GM23338 (cell line): ENCODE measurements at regions not wholly inside any gene's neighbourhood (a gene's known extent, or its start where the extent isn't known, plus 50 kb on each side); places are given as distances from the start of the nearest gene placed in this dataset.

Experiments
- CREB1 ChIP-seq: fragments of 250-450 bp; sonication (Bioruptor Pico); IDR thresholded peaks from 2 replicates; pipeline ENCODE4 v1.5.0; 2020; ENCODE audit warnings: low read depth, mild to moderate bottlenecking, moderate library complexity
- CTCF ChIP-seq, 2 experiments: fragments of 200-600 bp in 1 of 2; sonication (generic) in 1 of 2; conservative IDR thresholded peaks; 2 replicates each; pipeline versions ENCODE4 v1.5.1 to v1.6.1; 2016 to 2017; ENCODE audit warnings: antibody characterized with exemption in 2 of 2, low read depth in 2 of 2, mild to moderate bottlenecking in 2 of 2, moderate library complexity in 1 of 2
- EZH2 ChIP-seq: fragments of 200-600 bp; sonication (generic); IDR thresholded peaks from one replicate; pipeline ENCODE4 v1.8.0; 2017; ENCODE audit warnings: antibody characterized with exemption, mild to moderate bottlenecking, low read depth; ENCODE audit not compliant: unreplicated experiment
- EZH2phosphoT487 ChIP-seq: fragments of 200-600 bp; sonication (generic); IDR thresholded peaks from one replicate; pipeline ENCODE4 v1.8.1; 2018; ENCODE audit warnings: antibody characterized with exemption; ENCODE audit not compliant: unreplicated experiment
- JUNB ChIP-seq: IDR thresholded peaks from one replicate; pipeline ENCODE4 v1.6.1; 2016; ENCODE audit warnings: antibody characterized with exemption; ENCODE audit not compliant: unreplicated experiment
- NANOG ChIP-seq: IDR thresholded peaks from 2 replicates; pipeline ENCODE4 v1.6.1; 2016; ENCODE audit warnings: antibody characterized with exemption, borderline replicate concordance
- POLR2AphosphoS5 ChIP-seq: IDR thresholded peaks from 2 replicates; pipeline ENCODE4 v1.6.1; 2016; ENCODE audit warnings: antibody characterized with exemption, low read depth
- STAT1 ChIP-seq: IDR thresholded peaks from one replicate; pipeline ENCODE4 v1.6.1; 2016; ENCODE audit warnings: antibody characterized with exemption; ENCODE audit not compliant: unreplicated experiment
- ZNF331 ChIP-seq: fragments of 250-450 bp; sonication (Bioruptor Pico); IDR thresholded peaks from 2 replicates; pipeline ENCODE4 v1.5.0; 2020; ENCODE audit warnings: low read depth, mild to moderate bottlenecking, moderate library complexity
- TF ChIP-seq, protein P1 (sequence below): IDR thresholded peaks from 2 replicates; pipeline ENCODE4 v1.6.1; 2016; ENCODE audit warnings: antibody characterized with exemption
- TF ChIP-seq, protein P2 (sequence below): IDR thresholded peaks from one replicate; pipeline ENCODE4 v1.6.1; 2018; ENCODE audit warnings: antibody characterized with exemption; ENCODE audit not compliant: unreplicated experiment

DNA sequence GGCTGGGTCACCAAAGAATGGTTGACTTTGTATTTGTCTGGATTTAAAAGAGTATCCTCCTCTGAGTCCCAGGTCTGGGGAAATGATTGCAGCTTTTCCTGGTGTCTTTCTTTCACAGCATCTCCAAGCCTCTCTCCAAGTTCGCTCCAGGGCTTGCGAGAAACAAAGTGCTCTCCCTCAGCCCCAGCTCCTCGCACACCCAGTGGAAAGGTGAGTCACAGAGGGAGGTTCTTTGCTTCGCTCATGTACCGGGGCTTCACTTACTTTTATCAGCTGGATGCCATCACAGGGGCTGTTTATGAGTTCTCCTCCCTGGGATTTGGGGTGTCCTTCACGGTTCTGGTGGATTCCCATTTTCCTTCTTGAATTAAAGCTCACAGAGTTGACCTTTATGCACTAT, 252.2 kb upstream of the PLPP4 start:
- TF ChIP-seq EZH2 = no peak
- no peak for TF ChIP-seq CTCF (conservative IDR thresholded peaks at IDR 0.05; ENCODE audit: low read depth in 2 of 2)
- TF ChIP-seq ZNF331 (CRISPR knock-in tag) = no peak
- TF ChIP-seq NANOG = no peak
- TF ChIP-seq POLR2AphosphoS5 = no peak
- TF ChIP-seq, protein P1, sequence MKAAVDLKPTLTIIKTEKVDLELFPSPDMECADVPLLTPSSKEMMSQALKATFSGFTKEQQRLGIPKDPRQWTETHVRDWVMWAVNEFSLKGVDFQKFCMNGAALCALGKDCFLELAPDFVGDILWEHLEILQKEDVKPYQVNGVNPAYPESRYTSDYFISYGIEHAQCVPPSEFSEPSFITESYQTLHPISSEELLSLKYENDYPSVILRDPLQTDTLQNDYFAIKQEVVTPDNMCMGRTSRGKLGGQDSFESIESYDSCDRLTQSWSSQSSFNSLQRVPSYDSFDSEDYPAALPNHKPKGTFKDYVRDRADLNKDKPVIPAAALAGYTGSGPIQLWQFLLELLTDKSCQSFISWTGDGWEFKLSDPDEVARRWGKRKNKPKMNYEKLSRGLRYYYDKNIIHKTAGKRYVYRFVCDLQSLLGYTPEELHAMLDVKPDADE = no peak
- TF ChIP-seq, protein P2, sequence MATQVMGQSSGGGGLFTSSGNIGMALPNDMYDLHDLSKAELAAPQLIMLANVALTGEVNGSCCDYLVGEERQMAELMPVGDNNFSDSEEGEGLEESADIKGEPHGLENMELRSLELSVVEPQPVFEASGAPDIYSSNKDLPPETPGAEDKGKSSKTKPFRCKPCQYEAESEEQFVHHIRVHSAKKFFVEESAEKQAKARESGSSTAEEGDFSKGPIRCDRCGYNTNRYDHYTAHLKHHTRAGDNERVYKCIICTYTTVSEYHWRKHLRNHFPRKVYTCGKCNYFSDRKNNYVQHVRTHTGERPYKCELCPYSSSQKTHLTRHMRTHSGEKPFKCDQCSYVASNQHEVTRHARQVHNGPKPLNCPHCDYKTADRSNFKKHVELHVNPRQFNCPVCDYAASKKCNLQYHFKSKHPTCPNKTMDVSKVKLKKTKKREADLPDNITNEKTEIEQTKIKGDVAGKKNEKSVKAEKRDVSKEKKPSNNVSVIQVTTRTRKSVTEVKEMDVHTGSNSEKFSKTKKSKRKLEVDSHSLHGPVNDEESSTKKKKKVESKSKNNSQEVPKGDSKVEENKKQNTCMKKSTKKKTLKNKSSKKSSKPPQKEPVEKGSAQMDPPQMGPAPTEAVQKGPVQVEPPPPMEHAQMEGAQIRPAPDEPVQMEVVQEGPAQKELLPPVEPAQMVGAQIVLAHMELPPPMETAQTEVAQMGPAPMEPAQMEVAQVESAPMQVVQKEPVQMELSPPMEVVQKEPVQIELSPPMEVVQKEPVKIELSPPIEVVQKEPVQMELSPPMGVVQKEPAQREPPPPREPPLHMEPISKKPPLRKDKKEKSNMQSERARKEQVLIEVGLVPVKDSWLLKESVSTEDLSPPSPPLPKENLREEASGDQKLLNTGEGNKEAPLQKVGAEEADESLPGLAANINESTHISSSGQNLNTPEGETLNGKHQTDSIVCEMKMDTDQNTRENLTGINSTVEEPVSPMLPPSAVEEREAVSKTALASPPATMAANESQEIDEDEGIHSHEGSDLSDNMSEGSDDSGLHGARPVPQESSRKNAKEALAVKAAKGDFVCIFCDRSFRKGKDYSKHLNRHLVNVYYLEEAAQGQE = no peak
- no peak for TF ChIP-seq EZH2phosphoT487
- TF ChIP-seq CREB1 (CRISPR knock-in tag) = no peak
- no peak for TF ChIP-seq JUNB
- no peak for TF ChIP-seq STAT1
